Effector CD8-positive, alpha-beta T cell (primary cell): ENCODE measurements at regions not wholly inside any gene's neighbourhood (a gene's known extent, or its start where the extent isn't known, plus 50 kb on each side); places are given as distances from the start of the nearest gene placed in this dataset.
"Not testable (repeated sequence)": the region's sequence is repeated elsewhere in the genome, so short reads cannot be mapped to it uniquely, and the experiment has no call there.

ENCODE experiments used
- DNase-seq: peaks from one replicate; lab custom pipeline; 2025; lab: John Stamatoyannopoulos, UW

DNA sequence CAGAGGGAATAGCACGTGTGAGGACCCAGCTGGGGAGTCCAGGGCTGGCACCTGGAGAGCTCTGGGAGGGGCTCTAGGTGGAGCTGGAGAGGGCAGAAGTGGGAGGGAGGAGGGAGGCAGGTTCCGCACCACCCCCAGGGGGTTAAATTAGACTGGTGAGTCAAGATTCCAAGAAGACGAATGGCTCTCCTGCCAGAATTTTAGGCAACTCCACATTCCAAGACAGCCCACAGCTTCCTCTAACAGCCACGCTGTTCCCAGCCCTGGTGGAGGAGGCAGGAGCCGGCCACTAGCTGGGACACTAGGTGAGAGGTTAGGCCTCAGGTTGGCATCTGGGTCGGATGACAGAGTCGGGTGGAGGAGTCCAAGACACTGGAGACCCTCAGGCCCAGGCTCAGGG, 60.2 kb downstream of the TFAP2C start:
- no peak for DNase-seq

DNA sequence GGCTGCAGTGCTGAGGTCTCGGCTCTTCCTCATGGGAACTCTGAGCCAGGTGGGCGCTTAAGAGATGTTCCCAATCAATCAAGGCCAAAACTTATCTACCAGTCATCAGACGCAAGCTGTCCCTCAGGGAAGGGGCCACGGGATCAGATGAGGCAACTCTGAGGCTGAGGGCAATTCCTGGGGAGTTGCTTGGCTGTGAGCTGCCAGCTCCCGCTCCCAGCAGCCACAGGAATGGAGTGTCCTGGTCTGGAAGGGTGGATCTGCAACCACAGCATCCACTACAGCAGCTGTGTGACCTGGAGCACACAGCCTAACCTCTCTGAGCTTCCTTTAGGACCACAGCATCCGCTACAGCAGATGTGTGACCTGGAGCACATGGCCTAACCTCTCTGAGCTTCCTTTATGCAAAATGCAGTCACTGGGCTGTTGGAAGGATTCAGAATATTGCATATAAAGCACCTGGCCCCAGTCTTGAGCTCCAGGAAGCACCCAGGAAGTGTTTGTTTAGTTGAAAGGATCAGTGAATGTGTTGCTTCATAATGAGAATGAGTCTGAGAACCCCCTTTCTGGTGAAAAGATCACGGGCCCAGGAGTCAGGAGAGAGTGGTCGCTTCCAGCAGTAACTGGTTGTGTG, 60.9 kb downstream of the TFAP2C start:
- no peak for DNase-seq

DNA sequence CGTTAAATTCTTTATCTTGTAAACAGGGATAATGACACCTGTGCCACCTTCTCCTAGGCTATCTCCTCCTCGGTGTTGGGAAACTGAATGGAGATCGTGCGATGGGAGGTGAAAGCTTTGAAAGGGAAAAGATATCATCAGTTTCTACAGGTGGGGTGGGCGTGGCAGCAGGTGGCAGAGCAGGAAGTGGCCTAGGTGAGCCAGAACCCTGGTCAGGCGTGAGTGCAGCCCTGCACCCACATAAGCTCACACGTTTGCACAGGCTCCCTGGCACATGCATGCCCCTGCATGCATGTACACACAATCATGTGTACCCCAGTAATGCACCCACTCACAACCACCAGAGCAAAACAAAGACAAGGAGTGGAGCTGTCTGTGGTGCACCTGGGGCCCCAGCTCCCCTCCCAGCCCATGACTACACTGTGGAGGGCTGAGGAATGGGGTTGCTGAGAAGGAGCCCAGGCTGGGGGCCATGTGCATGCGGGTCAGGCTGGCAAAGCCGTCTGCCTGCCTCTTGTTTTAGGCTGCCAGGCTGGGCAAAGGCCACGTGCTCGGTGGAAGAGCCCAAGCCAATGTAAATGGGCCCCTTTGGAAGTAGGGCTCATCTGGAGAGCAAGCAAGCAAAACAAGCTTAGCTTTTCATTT, 61.5 kb downstream of the TFAP2C start:
- no peak for DNase-seq

DNA sequence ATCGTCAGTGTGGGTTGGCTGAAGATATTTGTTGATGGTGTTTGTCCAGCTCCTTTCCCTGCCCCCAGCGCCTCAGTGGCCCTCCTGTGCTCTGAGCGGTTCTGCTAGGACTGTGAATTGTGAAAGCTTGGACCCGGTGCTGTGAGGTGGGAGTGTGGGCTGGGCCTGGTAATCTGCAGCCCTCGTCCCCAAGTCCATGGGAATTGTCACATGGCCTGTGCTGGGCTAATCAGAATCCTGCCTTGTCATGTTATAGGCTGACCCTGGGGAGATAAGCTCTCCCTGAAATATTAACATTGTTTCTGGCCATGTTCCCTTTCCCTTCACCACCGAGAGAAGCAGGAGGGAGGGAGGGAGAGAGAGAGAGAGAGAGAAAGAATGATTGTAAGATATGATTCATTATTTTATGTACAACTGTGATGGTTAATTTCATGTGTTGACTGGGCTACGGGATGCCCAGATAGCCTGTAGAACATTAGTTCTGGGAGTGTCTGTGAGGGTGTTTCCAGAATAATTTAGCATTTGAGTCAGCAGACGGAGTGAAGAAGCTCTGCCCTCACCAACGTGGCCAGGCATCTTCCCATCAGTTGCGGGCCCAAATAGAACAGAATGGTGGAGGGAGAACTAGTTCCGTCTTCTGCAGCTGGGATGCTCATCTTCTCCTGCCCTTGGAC, 62.4 kb downstream of the TFAP2C start:
- DNase-seq: no peak

DNA sequence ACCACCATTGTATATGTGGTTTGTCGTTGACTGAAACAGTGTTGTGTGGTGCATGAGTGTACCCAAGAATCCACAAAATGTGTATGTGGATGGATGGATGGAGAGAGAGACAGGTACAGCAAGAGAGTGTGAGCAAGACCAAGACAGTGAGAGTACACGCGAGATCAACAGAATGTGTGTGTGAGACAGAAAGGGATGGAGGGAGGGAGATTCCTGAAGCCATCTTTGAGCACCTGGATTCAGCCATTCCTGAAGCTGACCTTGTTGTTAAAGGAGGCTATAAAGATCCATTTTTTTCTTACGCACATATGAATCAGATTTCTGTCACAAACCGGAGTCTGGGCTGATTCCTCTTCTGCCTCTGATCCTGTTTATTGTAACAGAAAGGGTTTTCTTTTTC, 64.1 kb downstream of the TFAP2C start:
- no peak for DNase-seq

DNA sequence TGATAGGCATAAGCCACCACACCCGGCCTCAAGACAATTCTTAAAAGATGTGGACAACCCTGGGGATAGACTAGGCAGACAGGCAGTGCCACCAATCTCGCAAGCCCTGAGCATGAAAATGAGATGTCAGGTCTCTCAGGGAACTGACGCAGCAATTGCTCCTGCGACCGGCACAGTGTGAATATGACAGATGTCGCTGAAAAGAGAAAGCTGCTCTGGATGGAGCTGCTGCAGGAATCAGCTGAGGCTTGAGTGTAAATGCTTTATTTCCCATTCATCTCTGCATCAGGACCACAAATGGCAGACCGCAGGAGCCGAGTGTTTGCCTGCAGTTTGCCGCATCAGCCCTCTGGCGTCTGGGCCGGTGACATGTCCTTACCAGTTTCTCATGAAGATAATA, 68.4 kb downstream of the TFAP2C start:
- DNase-seq: no peak

DNA sequence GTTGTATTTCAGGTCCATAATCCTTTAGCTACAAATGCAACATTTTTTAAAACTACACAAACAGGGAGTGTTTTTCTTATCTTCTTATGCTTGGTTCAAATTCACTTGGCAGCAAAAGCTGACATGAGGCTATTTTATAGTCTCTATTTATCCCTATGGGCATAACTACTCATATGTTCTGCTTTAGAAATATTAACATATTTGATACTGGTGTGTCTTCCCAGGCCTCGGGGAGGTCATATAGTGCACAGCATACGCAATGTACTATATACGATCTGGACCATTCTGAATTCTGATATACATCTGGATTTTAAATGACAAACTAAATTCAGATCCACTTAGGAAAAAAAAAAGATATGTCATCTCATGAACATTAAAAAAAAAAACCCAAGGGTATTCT, 69.2 kb downstream of the TFAP2C start:
- no peak for DNase-seq

DNA sequence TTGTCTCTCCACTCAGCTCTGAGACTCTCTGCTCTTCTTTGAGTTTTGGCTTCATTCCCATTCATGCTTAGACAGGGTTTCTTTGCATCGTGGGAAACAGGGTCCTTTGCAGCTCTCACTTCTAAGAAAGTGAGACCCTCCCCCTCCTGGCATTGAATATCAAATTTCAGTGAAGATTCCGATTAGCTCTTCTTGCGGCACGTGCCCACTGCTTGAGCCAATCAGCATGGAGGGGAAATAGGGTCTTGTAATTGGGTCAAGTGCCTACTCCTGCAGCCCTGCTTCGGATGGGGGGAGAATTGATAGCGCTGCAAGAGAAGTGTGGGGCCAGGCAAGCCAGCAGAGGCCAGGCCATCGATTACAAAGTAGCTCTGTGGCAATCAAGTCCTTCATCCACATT, 69.6 kb downstream of the TFAP2C start:
- DNase-seq: no peak

DNA sequence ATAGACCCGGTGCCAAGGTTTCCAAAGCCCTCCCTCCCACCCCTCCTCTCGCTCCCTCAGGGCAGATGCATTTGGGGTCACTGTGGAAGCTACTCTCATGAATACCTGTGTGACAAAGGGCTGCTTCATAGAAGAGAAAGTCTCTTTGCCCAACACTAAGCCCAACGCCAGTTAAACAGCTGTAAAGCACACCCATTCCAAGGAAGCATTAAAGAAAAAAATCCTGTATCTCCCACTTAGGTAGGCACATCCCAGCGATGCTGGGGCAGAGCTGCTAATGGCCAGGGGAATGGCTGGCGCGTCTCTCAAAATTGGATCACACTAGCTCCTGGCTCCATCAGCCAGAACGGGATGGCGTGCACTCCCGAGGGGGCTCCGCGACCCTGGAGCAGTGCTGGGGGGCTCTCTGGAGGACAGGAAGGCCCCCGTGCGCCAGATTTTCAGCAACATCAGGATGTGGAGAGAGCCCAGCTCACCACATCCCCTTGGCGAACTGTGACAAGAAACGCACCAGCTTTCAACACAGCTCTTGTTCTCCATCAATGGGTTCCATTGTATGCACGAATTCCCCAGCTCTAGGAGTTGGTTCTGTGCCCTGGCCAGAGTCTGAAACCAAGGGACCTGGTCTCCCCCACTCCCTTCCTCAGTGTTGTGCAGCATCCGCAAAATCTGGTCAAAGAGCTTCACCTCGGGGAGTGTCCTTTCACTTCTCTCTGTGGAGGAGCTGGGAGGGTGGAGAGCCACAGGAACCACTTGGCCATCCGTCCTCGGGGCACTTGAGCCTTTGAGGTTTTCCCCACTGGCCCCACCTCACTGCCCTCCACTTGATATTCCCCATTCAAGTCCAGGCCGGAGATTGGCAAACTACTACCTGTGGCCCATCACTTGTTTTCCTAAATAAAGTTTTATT, 74.1 kb downstream of the TFAP2C start:
- DNase-seq: no peak

DNA sequence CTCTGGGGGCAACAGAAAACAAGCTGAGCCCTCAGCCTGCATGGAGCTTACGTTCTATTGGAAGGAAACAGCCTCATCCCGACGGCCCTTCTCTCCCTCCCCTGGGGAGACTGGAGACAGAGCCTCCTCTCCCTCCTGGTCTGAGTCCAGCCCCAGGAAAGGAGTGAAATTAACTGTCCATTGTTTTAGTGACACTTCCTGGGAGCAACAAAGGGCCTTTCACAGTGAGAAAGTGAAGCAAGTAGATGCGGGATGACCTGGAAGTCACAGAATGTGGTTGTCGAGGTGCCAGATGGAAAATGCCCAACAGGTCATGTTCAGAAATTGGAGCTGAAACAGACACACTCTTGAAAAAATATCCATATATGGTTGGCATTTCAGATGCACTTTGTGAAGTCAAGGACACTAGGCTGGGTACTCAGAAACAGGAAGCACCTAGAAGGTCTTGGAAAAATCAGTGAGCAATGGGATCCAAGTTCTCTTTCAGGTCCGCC, 77.8 kb downstream of the TFAP2C start:
- no peak for DNase-seq

DNA sequence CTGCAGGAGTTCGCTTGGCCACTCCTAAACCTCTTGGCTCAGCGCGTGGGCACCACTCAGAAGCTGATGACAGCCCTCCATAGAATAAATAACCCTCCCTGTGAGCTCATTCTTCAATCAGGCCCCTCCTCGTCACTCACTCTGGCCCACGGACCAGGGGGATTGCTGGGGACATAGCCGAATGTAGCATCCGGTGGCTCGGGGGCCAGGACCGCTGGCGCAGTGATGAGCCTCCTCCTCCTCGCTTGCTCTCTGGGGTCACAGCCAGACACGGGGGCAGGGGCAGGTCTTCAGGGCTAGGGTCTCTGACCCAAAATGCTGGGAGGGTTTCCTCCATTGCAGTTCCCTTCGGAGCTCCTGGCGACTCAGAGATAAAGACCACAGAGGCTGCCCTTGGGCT, 79.9 kb downstream of the TFAP2C start:
- no peak for DNase-seq

DNA sequence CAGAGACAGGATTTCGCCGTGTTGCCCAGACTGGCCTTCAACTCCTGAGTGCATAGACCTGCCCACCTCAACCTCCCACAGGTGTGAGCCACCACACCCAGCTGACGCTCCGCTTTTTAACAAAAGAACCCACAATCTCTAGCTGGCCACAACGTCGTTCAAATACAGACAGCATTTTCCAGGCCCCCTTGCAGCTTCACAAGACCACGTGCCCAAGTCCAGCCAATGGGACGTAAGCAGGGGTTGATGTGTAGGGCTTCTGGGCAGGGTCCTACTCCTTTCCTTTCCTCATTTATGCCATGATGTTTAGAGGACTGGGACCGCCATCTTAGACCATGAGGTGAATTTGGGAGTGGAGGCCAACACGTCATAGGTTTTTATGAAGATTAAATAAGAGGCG, 81.0 kb downstream of the TFAP2C start:
- no peak for DNase-seq

DNA sequence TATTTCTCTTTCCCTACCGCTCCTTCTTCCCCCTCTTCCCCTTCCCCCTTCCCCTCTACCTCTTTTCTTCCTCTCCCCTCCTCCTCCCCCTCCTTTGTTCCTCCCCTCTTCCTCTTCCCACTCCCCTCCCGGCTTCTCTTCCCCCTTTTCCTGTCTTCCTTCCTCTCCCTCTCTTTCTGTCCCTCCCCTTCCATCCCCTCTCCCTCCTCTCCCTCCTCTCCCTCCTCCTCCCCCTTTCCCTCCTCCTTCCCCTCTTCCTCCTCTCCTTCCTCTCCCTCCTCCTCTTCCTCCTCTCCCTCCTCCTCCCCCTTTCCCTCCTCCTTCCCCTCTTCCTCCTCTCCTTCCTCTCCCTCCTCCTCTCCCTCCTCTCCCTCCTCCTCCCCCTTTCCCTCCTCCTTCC, 81.5 kb downstream of the TFAP2C start:
- not testable (repeated sequence) for DNase-seq

DNA sequence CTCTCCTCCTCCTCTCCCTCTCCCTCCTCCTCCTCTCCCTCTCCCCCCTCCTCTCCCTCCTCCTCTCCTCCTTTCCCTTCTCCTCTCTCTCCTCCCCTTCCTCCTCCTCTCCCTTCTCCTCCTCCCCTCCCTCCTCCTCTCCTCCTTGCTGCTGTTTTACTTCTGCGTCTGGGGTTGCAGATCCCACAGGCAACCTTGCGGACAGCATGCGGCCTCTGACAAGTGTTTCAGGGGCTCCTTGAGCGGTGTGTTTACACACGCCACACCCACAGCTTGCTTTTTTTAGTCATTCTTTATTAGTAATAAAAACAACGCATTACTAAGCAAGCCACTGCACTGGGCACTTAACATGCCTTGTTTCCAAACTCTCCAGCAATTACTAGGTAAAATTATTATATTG, 81.9 kb downstream of the TFAP2C start:
- DNase-seq: no peak

DNA sequence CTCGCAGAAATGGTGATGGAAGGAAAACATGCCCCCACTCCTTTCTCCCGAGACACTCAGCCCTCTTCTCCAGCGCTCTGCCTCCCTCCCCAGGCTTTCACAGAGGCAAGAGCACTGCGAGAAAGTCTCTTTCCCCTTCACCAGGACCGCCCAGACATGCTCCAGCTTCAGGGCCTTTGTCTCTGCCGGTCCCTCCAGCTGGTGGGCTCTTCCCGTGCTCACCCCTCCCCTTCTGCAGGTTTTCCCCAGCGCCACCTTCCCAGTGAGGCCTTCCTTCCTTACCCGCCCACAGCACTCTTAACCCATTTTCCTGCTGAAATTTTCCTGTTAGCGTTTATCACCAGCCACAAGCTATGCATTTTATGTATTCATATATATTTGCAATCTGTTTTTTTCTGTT, 86.2 kb downstream of the TFAP2C start:
- no peak for DNase-seq

DNA sequence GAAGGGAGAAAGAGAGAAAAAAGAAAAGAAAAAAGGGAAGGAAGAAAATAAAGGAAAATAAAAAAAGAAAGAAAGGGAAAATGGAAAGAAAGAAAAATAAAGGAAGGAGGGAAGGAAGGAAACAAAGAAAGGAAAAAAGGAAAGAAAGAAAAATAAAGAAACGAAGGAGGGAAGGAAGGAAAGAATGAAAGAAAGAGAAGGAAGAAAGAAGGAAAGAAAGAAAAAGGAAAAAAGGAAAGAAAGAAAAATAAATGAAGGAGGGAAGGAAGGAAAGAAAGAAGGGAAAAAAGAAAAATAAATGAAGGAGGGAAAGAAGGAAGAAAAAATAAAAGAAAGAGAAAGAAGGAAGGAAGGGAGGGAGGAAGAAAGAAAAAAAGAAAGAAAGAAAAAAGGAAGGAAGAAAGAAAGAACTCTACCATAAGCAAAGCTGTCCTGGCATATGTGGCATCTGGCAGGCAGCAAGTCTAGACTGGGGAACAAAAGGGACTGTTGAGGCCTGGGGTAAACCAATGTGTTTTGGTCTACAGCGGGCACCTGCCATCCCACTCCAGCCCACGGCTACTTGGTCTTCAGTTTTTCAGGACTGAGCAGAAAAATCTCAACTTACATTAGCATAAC, 86.9 kb downstream of the TFAP2C start:
- DNase-seq: no peak

DNA sequence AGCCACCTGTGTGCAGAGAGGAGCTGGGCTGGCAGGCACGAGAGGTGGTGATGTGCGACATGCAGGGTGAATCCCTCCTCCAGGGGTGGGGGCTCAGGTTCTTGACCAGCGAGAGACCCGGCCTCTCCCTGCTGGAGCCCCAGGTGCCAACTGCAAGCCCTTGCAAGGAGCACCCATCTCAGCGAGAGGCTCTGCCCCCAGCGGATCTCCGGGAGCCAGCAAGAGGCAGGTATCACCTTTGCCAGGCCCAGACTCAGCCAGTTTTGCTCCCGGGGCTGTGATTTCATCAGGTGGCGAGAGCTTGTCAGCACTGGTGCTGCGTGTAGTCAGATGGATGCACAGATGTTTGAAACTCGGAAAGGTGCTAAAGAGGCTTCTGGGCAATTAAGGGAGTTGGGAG, 87.7 kb downstream of the TFAP2C start:
- no peak for DNase-seq

DNA sequence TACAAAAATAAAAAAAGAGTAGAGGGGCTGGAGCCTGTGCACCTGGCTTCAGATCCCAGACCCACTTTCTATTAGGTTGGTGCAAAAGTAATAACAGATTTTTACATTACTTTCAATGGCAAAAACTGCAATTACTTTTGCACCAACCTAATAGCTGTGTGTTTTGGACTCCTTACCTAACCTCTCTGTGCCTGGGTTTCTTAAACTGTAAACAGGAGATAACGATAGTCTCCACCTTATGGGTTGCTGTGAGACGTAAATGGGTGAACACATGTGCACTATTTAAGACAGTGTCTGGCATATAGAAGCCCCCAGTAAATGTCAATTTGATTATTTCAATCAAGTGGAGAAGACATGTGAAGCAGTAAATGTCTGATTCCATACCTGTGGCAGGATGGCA, 89.7 kb downstream of the TFAP2C start:
- no peak for DNase-seq

DNA sequence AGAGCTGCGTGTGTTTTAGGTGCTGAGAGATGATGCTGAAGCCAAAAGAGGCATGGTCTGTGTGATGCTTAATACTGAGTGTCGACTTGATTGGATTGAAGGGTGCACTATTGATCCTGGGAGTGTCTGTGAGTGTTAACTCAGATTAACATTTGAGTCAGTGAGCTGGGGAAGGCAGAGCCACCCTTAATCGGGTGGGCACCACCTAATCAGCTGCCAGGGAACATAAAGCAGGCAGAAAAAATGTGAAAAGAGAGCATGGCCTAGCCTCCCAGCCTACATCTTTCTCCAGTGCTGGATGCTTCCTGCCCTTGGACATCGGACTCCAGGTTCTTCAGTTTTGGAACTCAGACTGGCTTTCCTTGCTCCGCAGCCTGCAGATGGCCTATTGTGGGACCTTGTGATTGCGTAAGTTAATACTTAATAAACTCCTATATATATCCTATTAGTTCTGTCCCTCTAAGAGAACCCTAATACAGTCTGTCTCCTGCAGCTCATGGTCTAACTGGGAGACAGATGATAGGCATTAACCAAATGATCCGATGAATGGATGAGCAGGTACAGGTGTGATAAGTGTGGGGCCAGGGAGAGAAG, 91.6 kb downstream of the TFAP2C start:
- no peak for DNase-seq

DNA sequence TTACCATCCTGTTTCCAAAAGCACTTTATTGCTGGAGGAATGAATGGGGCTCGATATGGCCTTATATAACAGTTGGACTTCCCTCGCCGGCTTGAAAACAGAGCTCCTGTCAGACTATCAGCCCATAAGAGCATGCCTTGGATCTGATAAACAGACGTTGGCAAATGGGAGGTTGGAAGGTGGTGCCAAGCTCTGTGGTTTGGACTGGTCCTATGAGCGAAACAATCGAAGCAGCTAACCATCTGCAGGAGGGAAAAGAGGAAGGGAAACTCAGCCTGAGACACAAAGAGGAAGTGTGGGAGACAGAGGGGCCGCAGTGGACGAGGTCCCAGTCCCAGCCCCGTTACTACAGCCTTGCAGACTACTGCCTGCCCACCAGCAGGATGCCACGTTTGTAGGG, 92.9 kb downstream of the TFAP2C start:
- no peak for DNase-seq

DNA sequence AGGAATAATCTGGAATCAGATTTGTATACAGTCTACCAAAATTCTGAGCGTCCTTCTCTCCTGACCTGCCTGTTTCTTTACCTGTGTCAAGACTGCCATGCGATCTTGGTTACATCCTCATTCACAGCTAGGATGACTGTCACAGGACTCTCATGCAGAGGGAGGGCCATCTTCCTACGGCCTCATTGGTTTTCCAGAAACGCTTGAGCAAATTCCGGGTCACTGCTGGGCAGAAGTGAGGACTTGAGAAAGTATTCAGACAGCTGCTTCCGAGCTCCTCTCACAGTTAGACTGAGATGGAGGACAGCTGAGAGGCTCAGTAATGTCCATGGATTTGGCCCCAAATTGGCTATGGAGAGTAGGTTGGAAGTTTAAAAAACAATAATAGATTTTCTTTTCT, 94.2 kb downstream of the TFAP2C start:
- no peak for DNase-seq
